Amniotic stem cell (primary cell): ENCODE measurements at regions not wholly inside any gene's neighbourhood (a gene's known extent, or its start where the extent isn't known, plus 50 kb on each side); places are given as distances from the start of the nearest gene placed in this dataset.

Experiments used
- DNase-seq: peaks from one replicate; lab custom pipeline; 2025; lab: John Stamatoyannopoulos, UW

- no peak for DNase-seq
Observed at GRCh38 chr2:217028128-217028527, 168.3 kb upstream of the TNP1 start.

GRCh38 chr2:217027414-217027813 lies 167.6 kb upstream of the TNP1 start:
- DNase-seq: no peak

GRCh38 chr2:217026569-217026968 lies 166.7 kb upstream of the TNP1 start:
- DNase-seq: no peak

GRCh38 chr2:217026161-217026560 lies 166.3 kb upstream of the TNP1 start:
- no peak for DNase-seq

GRCh38 chr2:217023611-217024010 lies 163.7 kb upstream of the TNP1 start:
- no peak for DNase-seq

GRCh38 chr2:217017456-217018252 lies 157.8 kb upstream of the TNP1 start:
- no peak for DNase-seq

GRCh38 chr2:217016796-217017419 lies 157.0 kb upstream of the TNP1 start:
- DNase-seq: no peak

GRCh38 chr2:217014328-217015105 lies 154.7 kb upstream of the TNP1 start:
- no peak for DNase-seq

- DNase-seq: no peak
Observed at GRCh38 chr2:217013926-217014325, 154.1 kb upstream of the TNP1 start.

- no peak for DNase-seq
Observed at GRCh38 chr2:217011576-217011975, 151.7 kb upstream of the TNP1 start.

- no peak for DNase-seq
Observed at GRCh38 chr2:217010173-217010572, 150.3 kb upstream of the TNP1 start.

GRCh38 chr2:217008794-217009193 lies 148.9 kb upstream of the TNP1 start:
- no peak for DNase-seq

- DNase-seq: no peak
Observed at GRCh38 chr2:217006217-217006616, 146.4 kb upstream of the TNP1 start.

GRCh38 chr2:217004656-217005055 lies 144.8 kb upstream of the TNP1 start:
- no peak for DNase-seq

GRCh38 chr2:217001740-217002139 lies 141.9 kb upstream of the TNP1 start:
- no peak for DNase-seq

- no peak for DNase-seq
Observed at GRCh38 chr2:217000406-217000805, 140.5 kb upstream of the TNP1 start.

GRCh38 chr2:216996279-216996845 lies 136.5 kb upstream of the TNP1 start:
- no peak for DNase-seq

- DNase-seq: no peak
Observed at GRCh38 chr2:216994353-216994854, 134.5 kb upstream of the TNP1 start.

GRCh38 chr2:216992056-216992675 lies 132.3 kb upstream of the TNP1 start:
- DNase-seq: no peak

GRCh38 chr2:216991563-216991962 lies 131.7 kb upstream of the TNP1 start:
- no peak for DNase-seq

- no peak for DNase-seq
Observed at GRCh38 chr2:216989340-216990129, 129.7 kb upstream of the TNP1 start.
